ENCODE measurements at regions not wholly inside any gene's neighbourhood (a gene's known extent, or its start where the extent isn't known, plus 50 kb on each side); places are given as distances from the start of the nearest gene placed in this dataset.

GRCh38 chr13:61692691-61693090 is 277.0 kb upstream of the PCDH20 start (continued):
- no peak for TF ChIP-seq ZNF462 (CRISPR knock-in tag; IDR thresholded peaks at IDR 0.05)
- TF ChIP-seq EZH2phosphoT487 (IDR thresholded peaks at IDR 0.05; ENCODE audit: unreplicated experiment) = no peak
- no peak for TF ChIP-seq CREB1 (CRISPR knock-in tag; IDR thresholded peaks at IDR 0.05; ENCODE audit: low read depth)
- no peak for TF ChIP-seq EZH2 (IDR thresholded peaks at IDR 0.05; ENCODE audit: low read depth, unreplicated experiment)
- TF ChIP-seq STAT1 (IDR thresholded peaks at IDR 0.05; ENCODE audit: unreplicated experiment) = no peak
- no peak for TF ChIP-seq NANOG (IDR thresholded peaks at IDR 0.05; ENCODE audit: borderline replicate concordance)
- no peak for TF ChIP-seq ZNF331 (CRISPR knock-in tag; IDR thresholded peaks at IDR 0.05; ENCODE audit: low read depth)
- TF ChIP-seq, protein P1, sequence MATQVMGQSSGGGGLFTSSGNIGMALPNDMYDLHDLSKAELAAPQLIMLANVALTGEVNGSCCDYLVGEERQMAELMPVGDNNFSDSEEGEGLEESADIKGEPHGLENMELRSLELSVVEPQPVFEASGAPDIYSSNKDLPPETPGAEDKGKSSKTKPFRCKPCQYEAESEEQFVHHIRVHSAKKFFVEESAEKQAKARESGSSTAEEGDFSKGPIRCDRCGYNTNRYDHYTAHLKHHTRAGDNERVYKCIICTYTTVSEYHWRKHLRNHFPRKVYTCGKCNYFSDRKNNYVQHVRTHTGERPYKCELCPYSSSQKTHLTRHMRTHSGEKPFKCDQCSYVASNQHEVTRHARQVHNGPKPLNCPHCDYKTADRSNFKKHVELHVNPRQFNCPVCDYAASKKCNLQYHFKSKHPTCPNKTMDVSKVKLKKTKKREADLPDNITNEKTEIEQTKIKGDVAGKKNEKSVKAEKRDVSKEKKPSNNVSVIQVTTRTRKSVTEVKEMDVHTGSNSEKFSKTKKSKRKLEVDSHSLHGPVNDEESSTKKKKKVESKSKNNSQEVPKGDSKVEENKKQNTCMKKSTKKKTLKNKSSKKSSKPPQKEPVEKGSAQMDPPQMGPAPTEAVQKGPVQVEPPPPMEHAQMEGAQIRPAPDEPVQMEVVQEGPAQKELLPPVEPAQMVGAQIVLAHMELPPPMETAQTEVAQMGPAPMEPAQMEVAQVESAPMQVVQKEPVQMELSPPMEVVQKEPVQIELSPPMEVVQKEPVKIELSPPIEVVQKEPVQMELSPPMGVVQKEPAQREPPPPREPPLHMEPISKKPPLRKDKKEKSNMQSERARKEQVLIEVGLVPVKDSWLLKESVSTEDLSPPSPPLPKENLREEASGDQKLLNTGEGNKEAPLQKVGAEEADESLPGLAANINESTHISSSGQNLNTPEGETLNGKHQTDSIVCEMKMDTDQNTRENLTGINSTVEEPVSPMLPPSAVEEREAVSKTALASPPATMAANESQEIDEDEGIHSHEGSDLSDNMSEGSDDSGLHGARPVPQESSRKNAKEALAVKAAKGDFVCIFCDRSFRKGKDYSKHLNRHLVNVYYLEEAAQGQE (IDR thresholded peaks at IDR 0.05; ENCODE audit: unreplicated experiment) = no peak

All from GM23338 (cell line).